HepG2 (cell line): ENCODE measurements at regions not wholly inside any gene's neighbourhood (a gene's known extent, or its start where the extent isn't known, plus 50 kb on each side); places are given as distances from the start of the nearest gene placed in this dataset.

ENCODE experiments used
- ATAC-seq: fragments of 200-7000 bp; cut with Tn5 transposase; 3 replicates; pipeline ENCODE4 v1.9.1; 2020; ENCODE audit warnings: mild to moderate bottlenecking, moderate library complexity
- BruUV-seq: library from RNA; stranded (reverse); fragments of 400-500 nt; replicated peaks from 2 replicates; lab custom pipeline; 2021; lab: Mats Ljungman, UMichigan
- CTCF ChIA-PET: fragments of 300-600 bp; formaldehyde crosslinking; extraction: SDS; loops from one replicate; lab custom pipeline; 2021; ENCODE audit warnings: low total read pairs, inconsistent platforms, low intra/inter-chr PET ratio; lab: Yijun Ruan, JAX
- POLR2A ChIA-PET: fragments of 350-600 bp; sonication (Branson Sonifier 250); formaldehyde crosslinking; loops from one replicate; lab custom pipeline; 2020; ENCODE audit warnings: antibody characterized with exemption, inconsistent platforms; lab: Yijun Ruan, JAX
- DNase-seq: peaks from one replicate; pipeline ENCODE4 v3.0.0-alpha.2; 2015; ENCODE audit warnings: low spot score
- FAIRE-seq: peaks from 3 replicates; lab custom pipeline; 2011; peaks lifted over from hg19 to GRCh38; lab: Jason Lieb, UNC
- H2AFZ ChIP-seq: one replicate; pipeline ENCODE4 v1.6.1; 2011; ENCODE audit warnings: low read length, inconsistent platforms
- H3K27ac ChIP-seq: fragments of 300-600 bp; 3 replicates; pipeline ENCODE4 v1.8.0; 2011; ENCODE audit warnings: mixed run types, mild to moderate bottlenecking, mixed read lengths, low read length, inconsistent platforms; ENCODE audit not compliant: insufficient read depth; ENCODE audit errors: extremely low read length
- H3K27me3 ChIP-seq, 2 experiments: fragments of 200-600 bp in 1 of 2; 2 replicates in 1 of 2; 3 replicates in 1 of 2; pipeline versions ENCODE4 v1.6.0 to v1.8.0; 2011; ENCODE audit warnings: low read length in 2 of 2, mild to moderate bottlenecking in 2 of 2, moderate library complexity in 2 of 2, inconsistent platforms in 1 of 2; ENCODE audit not compliant: insufficient read depth in 2 of 2, control insufficient read depth in 1 of 2
- H3K36me3 ChIP-seq, 2 experiments: fragments of 200-600 bp in 1 of 2; replicated peaks in 1 of 2; 2 replicates in 1 of 2; 3 replicates in 1 of 2; pipeline versions ENCODE4 v1.5.1 to v1.8.0; 2011; ENCODE audit warnings: low read length in 2 of 2, inconsistent platforms in 1 of 2; ENCODE audit not compliant: insufficient read depth in 2 of 2, control insufficient read depth in 1 of 2
- H3K4me1 ChIP-seq: 2 replicates; pipeline ENCODE4 v1.5.1; 2012; ENCODE audit warnings: low read length, inconsistent platforms; ENCODE audit not compliant: insufficient read depth
- H3K4me2 ChIP-seq: 2 replicates; pipeline ENCODE4 v1.6.0; 2011; ENCODE audit warnings: low read depth, low read length, inconsistent platforms
- H3K4me3 ChIP-seq, 3 experiments: fragments of 200-600 bp in 1 of 3; sonication (generic), shearing (Covaris generic) in 1 of 3; replicated peaks in 1 of 3; 2 replicates each; pipeline ENCODE4 v1.5.1; 2011 to 2016; ENCODE audit warnings: low read length in 3 of 3, inconsistent platforms in 2 of 3, low read depth in 2 of 3, mild to moderate bottlenecking in 2 of 3, control low read depth in 1 of 3, mixed read lengths in 1 of 3; ENCODE audit not compliant: insufficient read depth in 1 of 3
- H3K79me2 ChIP-seq: one replicate; pipeline ENCODE4 v1.6.1; 2011; ENCODE audit warnings: low read length, inconsistent platforms; ENCODE audit not compliant: insufficient read depth
- H3K9ac ChIP-seq: 2 replicates; pipeline ENCODE4 v1.6.0; 2011; ENCODE audit warnings: mild to moderate bottlenecking, low read depth, low read length, inconsistent platforms; ENCODE audit not compliant: insufficient read depth
- H3K9me3 ChIP-seq: 2 replicates; pipeline ENCODE4 v1.5.1; 2012; ENCODE audit warnings: mild to moderate bottlenecking, low read length
- H4K20me1 ChIP-seq: 2 replicates; pipeline ENCODE4 v1.6.0; 2011; ENCODE audit warnings: inconsistent platforms, mild to moderate bottlenecking, low read length, moderate library complexity; ENCODE audit not compliant: insufficient read depth
- ISL2 ChIP-seq: sonication (generic); formaldehyde crosslinking; IDR thresholded peaks from 2 replicates; pipeline ENCODE4 v1.5.0; 2020; ENCODE audit warnings: missing genetic modification reagents
- NPAS2 ChIP-seq: sonication (generic); formaldehyde crosslinking; IDR thresholded peaks from 2 replicates; pipeline ENCODE4 v1.8.0; 2022; ENCODE audit warnings: mild to moderate bottlenecking, missing genetic modification reagents, borderline replicate concordance
- PHF21A ChIP-seq: sonication (generic); formaldehyde crosslinking; IDR thresholded peaks from 2 replicates; pipeline ENCODE4 v1.5.0; 2020; ENCODE audit warnings: mild to moderate bottlenecking, missing genetic modification reagents
- SIX1 ChIP-seq: sonication (generic); formaldehyde crosslinking; IDR thresholded peaks from 2 replicates; pipeline ENCODE4 v1.4.0; 2020; ENCODE audit warnings: missing genetic modification reagents, borderline replicate concordance
- ZNF124 ChIP-seq: sonication (generic); formaldehyde crosslinking; IDR thresholded peaks from 2 replicates; pipeline ENCODE4 v1.4.0; 2020; ENCODE audit warnings: missing genetic modification reagents
- ZNF138 ChIP-seq: sonication (generic); formaldehyde crosslinking; IDR thresholded peaks from 2 replicates; pipeline ENCODE4 v1.5.0; 2020; ENCODE audit warnings: mild to moderate bottlenecking, low read depth, missing genetic modification reagents
- ZNF235 ChIP-seq: sonication (generic); formaldehyde crosslinking; IDR thresholded peaks from 2 replicates; pipeline ENCODE4 v1.8.1; 2023; ENCODE audit warnings: mild to moderate bottlenecking, missing genetic modification reagents, borderline replicate concordance
- ZNF547 ChIP-seq: sonication (generic); formaldehyde crosslinking; IDR thresholded peaks from 2 replicates; pipeline ENCODE4 v1.5.1; 2020; ENCODE audit warnings: mild to moderate bottlenecking, missing genetic modification reagents
- ZNF629 ChIP-seq: sonication (generic); formaldehyde crosslinking; conservative IDR thresholded peaks from 2 replicates; pipeline ENCODE4 v1.5.0; 2020; ENCODE audit warnings: missing genetic modification reagents
- WGBS: methylation state at CpG from one replicate; pipeline ENCODE4 v1.1.6; 2017; ENCODE audit warnings: low lambda C conversion rate; 5-methylcytosine and 5-hydroxymethylcytosine counted together
- in situ Hi-C: cut with HindIII; loops from 2 replicates; pipeline ENCODE4 v1.10.0; 2017; ENCODE audit warnings: low pct_unique_long_range_greater_than_20kb; ENCODE audit not compliant: extremely low pct_ligation_motif_present
- intact Hi-C: fragments of 100-400 bp; cut with micrococcal nuclease; formaldehyde crosslinking; loops from one replicate; pipeline ENCODE4 v1.10.0; 2022; ENCODE audit not compliant: unreplicated experiment
- TF ChIP-seq, protein P1 (sequence below), 2 experiments: sonication (generic) in 1 of 2; formaldehyde crosslinking in 1 of 2; IDR thresholded peaks; 2 replicates each; pipeline versions ENCODE4 v1.6.1 to v1.9.0; 2014 to 2022; ENCODE audit warnings: antibody characterized with exemption in 1 of 2, borderline replicate concordance in 1 of 2, inconsistent platforms in 1 of 2, low read depth in 1 of 2, missing genetic modification reagents in 1 of 2
- TF ChIP-seq, protein P2 (sequence below): sonication (generic); formaldehyde crosslinking; IDR thresholded peaks from 2 replicates; pipeline ENCODE4 v1.4.0; 2020; ENCODE audit warnings: mild to moderate bottlenecking, missing genetic modification reagents

DNA sequence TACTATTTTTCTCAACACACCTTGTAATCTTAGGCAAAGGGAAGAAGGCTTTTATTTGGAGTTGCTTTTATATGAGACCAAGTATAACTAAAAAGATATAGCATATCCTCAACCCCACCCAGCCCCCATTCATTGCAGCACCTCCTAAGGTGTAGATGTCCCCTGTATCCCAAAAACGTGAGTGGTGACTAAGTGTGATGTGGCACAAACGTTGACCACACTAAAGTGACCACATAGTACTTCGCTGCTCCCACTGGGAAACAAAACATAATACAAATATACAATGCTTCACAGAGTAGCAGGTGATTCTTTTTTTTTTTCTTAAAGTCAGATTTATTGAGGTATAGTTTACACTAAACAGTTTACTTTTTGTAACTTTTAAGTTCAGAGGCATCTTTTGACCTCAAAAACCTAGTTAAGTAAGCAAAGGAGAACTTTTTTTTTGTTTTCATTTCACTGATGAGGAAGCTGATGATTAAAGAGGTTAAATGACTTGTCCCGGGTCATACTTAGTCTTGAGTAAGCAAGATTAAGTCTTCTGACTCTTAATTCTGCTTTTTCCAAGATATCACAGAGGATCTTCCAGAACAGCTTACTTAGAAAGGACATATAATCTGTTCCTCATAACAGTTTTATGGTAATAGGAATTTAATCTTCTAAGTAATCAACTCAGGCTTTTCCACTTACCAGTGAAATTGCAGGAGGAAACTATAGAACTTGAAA lies 245.2 kb upstream of the PLEKHG7 start:
- no peak overlapping the region for H2AFZ ChIP-seq
- TF ChIP-seq ZNF629, result no peak
- CTCF ChIA-PET, result no interaction called here
- no peak for DNase-seq
- POLR2A ChIA-PET, result no interaction called here
- H3K9me3 ChIP-seq, result no peaks in the 10 kb centered on the region
- H3K4me2 ChIP-seq, result no peak overlapping the region
- ATAC-seq, result no peak
- no peaks in the 10 kb centered on the region for H3K36me3 ChIP-seq
- peaks cover 5% of the 10 kb centered on the region; the same call in 1 of the 2 replicates for H3K4me1 ChIP-seq
- H3K79me2 ChIP-seq, result no peaks in the 10 kb centered on the region
- no peaks in the 10 kb centered on the region for H4K20me1 ChIP-seq
- BruUV-seq, result no TSS peak
- H3K4me3 ChIP-seq, result no peak overlapping the region
- H3K9ac ChIP-seq, result no peak overlapping the region
- H3K27ac ChIP-seq, result no peak overlapping the region
- in situ Hi-C loops, result no loop called here
- H3K27me3 ChIP-seq, result no peaks in the 10 kb centered on the region
- intact Hi-C loops, result no loop called here
- WGBS, result 4% methylated on average over 4 of the region's 4 CpGs
- no peak for FAIRE-seq

DNA sequence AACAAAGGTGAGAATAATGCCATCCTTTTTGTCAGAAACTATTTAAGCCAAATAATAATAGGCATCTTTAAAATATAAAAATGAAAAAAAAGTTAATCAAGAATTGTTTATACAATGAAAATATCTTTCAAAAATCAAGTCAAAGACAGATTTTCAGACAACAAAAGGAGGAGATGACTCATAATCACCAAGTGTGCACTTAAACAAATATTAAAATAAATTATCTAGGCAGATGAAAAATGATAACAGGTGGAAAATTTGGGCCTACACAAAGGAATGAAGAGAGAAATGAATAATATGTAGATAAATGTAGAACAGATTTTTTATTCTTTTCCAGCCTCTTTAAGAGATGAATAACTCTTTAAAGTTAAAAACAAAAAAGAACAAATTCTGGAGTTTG lies 250.0 kb upstream of the PLEKHG7 start:
- DNase-seq (no peak), ATAC-seq (no peak), FAIRE-seq (no peak)
- in situ Hi-C loops, result no loop called here
- Histone ChIP-seq H3K79me2 (no peaks in the 10 kb centered on the region), H3K4me3 (no peak overlapping the region), H3K4me2 (no peak overlapping the region), H4K20me1 (no peaks in the 10 kb centered on the region), H3K9ac (no peak overlapping the region), H3K4me1 (no peaks in the 10 kb centered on the region), H3K27ac (no peak overlapping the region), H3K27me3 (no peaks in the 10 kb centered on the region), H3K9me3 (no peaks in the 10 kb centered on the region), H3K36me3 (no peaks in the 10 kb centered on the region), H2AFZ (no peak overlapping the region)
- CTCF ChIA-PET, result no interaction called here
- intact Hi-C loops, result no loop called here
- no TSS peak for BruUV-seq
- POLR2A ChIA-PET, result no interaction called here
- no peak for TF ChIP-seq SIX1 (CRISPR knock-in tag)
- TF ChIP-seq ZNF235, result no peak
- no peak for TF ChIP-seq ISL2 (CRISPR knock-in tag)
- no peak for TF ChIP-seq ZNF124
- TF ChIP-seq PHF21A, result no peak
- TF ChIP-seq ZNF138 (CRISPR knock-in tag), result no peak
- TF ChIP-seq, protein P1, sequence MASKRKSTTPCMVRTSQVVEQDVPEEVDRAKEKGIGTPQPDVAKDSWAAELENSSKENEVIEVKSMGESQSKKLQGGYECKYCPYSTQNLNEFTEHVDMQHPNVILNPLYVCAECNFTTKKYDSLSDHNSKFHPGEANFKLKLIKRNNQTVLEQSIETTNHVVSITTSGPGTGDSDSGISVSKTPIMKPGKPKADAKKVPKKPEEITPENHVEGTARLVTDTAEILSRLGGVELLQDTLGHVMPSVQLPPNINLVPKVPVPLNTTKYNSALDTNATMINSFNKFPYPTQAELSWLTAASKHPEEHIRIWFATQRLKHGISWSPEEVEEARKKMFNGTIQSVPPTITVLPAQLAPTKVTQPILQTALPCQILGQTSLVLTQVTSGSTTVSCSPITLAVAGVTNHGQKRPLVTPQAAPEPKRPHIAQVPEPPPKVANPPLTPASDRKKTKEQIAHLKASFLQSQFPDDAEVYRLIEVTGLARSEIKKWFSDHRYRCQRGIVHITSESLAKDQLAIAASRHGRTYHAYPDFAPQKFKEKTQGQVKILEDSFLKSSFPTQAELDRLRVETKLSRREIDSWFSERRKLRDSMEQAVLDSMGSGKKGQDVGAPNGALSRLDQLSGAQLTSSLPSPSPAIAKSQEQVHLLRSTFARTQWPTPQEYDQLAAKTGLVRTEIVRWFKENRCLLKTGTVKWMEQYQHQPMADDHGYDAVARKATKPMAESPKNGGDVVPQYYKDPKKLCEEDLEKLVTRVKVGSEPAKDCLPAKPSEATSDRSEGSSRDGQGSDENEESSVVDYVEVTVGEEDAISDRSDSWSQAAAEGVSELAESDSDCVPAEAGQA (IDR thresholded peaks at IDR 0.05; ENCODE audit: low read depth), result no peak
- TF ChIP-seq, protein P1 (CRISPR knock-in tag; IDR thresholded peaks at IDR 0.05; ENCODE audit: borderline replicate concordance), result no peak
- no peak for TF ChIP-seq NPAS2 (CRISPR knock-in tag)
- TF ChIP-seq, protein P2, sequence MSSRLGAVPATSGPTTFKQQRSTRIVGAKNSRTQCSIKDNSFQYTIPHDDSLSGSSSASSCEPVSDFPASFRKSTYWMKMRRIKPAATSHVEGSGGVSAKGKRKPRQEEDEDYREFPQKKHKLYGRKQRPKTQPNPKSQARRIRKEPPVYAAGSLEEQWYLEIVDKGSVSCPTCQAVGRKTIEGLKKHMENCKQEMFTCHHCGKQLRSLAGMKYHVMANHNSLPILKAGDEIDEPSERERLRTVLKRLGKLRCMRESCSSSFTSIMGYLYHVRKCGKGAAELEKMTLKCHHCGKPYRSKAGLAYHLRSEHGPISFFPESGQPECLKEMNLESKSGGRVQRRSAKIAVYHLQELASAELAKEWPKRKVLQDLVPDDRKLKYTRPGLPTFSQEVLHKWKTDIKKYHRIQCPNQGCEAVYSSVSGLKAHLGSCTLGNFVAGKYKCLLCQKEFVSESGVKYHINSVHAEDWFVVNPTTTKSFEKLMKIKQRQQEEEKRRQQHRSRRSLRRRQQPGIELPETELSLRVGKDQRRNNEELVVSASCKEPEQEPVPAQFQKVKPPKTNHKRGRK (CRISPR knock-in tag), result no peak
- no peak for TF ChIP-seq ZNF547 (CRISPR knock-in tag)
